ENCODE measurements at regions not wholly inside any gene's neighbourhood (a gene's known extent, or its start where the extent isn't known, plus 50 kb on each side); places are given as distances from the start of the nearest gene placed in this dataset.
A peak's percentile ranks its signal among the peaks of the same experiment; 100 is the strongest.

DNA sequence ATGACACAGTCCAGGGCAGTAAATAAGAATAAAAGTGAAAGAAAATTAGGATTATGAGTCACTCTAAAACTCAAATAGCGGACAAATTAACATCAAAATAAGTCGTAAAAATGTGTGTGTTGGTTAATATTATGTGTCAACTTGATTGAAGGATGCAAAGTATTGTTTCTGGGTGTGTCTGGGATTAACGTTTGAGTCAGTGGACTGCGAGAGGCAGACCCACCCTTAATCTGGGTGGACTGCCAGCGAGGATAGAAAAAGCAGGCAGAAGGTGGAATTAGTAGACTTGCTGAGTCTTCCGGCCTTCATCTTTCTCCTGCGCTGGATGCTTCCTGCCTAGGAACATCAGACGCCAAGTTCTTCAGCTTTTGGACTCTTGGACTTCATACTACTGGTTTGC is 324.3 kb upstream of the PCDH10 start:
- ATAC-seq (ENCODE audit: insufficient read depth, low read depth) (no peak), DNase-seq (no peak)
- H3K4me2 ChIP-seq (ENCODE audit: insufficient read depth, low read length), result no peak overlapping the region
- H3K27ac ChIP-seq (ENCODE audit: low read length), result no peak overlapping the region
- no peaks in the 10 kb centered on the region for H3K79me2 ChIP-seq (ENCODE audit: insufficient read depth, low read length)
- H3K4me1 ChIP-seq (ENCODE audit: insufficient read depth, low read length), result no peaks in the 10 kb centered on the region
- H3K9ac ChIP-seq (ENCODE audit: low read depth, low read length), result no peak overlapping the region
- H3K4me3 ChIP-seq (ENCODE audit: low read depth in 1 of 2, low read length in 2 of 2), result no peak overlapping the region
- H4K20me1 ChIP-seq (ENCODE audit: insufficient read depth, low read length), result no peaks in the 10 kb centered on the region
- TF ChIP-seq, protein P1, sequence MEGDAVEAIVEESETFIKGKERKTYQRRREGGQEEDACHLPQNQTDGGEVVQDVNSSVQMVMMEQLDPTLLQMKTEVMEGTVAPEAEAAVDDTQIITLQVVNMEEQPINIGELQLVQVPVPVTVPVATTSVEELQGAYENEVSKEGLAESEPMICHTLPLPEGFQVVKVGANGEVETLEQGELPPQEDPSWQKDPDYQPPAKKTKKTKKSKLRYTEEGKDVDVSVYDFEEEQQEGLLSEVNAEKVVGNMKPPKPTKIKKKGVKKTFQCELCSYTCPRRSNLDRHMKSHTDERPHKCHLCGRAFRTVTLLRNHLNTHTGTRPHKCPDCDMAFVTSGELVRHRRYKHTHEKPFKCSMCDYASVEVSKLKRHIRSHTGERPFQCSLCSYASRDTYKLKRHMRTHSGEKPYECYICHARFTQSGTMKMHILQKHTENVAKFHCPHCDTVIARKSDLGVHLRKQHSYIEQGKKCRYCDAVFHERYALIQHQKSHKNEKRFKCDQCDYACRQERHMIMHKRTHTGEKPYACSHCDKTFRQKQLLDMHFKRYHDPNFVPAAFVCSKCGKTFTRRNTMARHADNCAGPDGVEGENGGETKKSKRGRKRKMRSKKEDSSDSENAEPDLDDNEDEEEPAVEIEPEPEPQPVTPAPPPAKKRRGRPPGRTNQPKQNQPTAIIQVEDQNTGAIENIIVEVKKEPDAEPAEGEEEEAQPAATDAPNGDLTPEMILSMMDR (IDR thresholded peaks at IDR 0.05; ENCODE audit: borderline replicate concordance, extremely low read depth, low read length, poor library complexity, severe bottlenecking), result no peak
- no peak for TF ChIP-seq EZH2 (IDR thresholded peaks at IDR 0.05; ENCODE audit: borderline replicate concordance, low read depth, low read length, severe bottlenecking)
- no peaks in the 10 kb centered on the region for H3K27me3 ChIP-seq (ENCODE audit: insufficient read depth, low read length, poor library complexity)
- no peaks in the 10 kb centered on the region for H3K9me3 ChIP-seq (ENCODE audit: insufficient read depth, low read length, severe bottlenecking)
- H2AFZ ChIP-seq (ENCODE audit: low read depth, low read length), result no peak overlapping the region; the same call in 1 of the 2 replicates
- no peaks in the 10 kb centered on the region for H3K36me3 ChIP-seq (ENCODE audit: insufficient read depth, low read length)

DNA sequence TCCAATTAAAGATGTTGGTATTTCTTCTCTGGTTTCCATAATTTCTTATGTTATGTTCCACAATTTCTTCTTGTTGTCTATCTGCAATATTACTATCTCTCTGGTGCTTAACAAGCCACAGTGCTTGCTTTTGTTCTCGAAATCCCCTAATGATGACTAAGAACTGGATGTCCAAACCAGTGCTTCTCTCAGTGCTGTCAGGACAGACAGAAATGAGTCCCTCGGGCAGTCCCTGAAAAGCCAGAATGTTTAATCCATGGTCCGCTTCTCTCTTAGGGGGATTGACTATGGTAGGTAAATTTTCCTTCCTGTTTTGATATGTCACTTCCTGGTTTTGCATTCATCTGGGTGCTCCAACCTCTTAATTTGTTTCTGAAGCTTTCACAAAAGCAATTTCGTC is 321.6 kb upstream of the PCDH10 start:
- peak overlapping the region; percentile 50 for H2AFZ ChIP-seq (ENCODE audit: low read depth, low read length)
- DNase-seq (no peak), ATAC-seq (ENCODE audit: insufficient read depth, low read depth) (no peak)
- H3K27ac ChIP-seq (ENCODE audit: low read length), result no peak overlapping the region
- no peak overlapping the region for H3K9ac ChIP-seq (ENCODE audit: low read depth, low read length)
- no peaks in the 10 kb centered on the region for H3K79me2 ChIP-seq (ENCODE audit: insufficient read depth, low read length)
- no peak overlapping the region for H3K4me3 ChIP-seq (ENCODE audit: low read depth in 1 of 2, low read length in 2 of 2)
- H3K27me3 ChIP-seq (ENCODE audit: insufficient read depth, low read length, poor library complexity), result no peaks in the 10 kb centered on the region
- H3K36me3 ChIP-seq (ENCODE audit: insufficient read depth, low read length), result no peaks in the 10 kb centered on the region
- H3K4me1 ChIP-seq (ENCODE audit: insufficient read depth, low read length), result no peaks in the 10 kb centered on the region
- H3K4me2 ChIP-seq (ENCODE audit: insufficient read depth, low read length), result no peak overlapping the region
- H4K20me1 ChIP-seq (ENCODE audit: insufficient read depth, low read length), result no peaks in the 10 kb centered on the region
- TF ChIP-seq EZH2 (IDR thresholded peaks at IDR 0.05; ENCODE audit: borderline replicate concordance, low read depth, low read length, severe bottlenecking), result no peak
- TF ChIP-seq, protein P1 (IDR thresholded peaks at IDR 0.05; ENCODE audit: borderline replicate concordance, extremely low read depth, low read length, poor library complexity, severe bottlenecking), result no peak
- no peaks in the 10 kb centered on the region for H3K9me3 ChIP-seq (ENCODE audit: insufficient read depth, low read length, severe bottlenecking)

DNA sequence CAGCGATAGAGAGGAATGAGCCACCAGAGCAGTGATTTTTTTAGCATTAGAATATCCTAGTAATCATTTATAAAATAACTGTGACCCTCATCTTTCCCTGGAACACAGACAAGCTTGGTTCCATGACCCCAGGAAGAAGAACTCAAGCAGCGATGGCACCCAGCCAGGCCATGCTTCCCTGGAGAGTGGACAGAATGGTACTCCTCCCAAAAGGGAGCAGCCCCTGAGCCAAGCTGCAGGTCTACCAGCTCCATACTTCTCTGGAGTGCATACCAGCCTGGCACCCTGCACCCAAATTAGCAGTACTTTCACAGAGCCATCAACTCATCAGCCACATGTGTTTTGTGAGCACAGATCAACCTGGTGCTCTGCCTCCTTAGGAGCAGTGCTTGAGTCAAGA is 310.9 kb upstream of the PCDH10 start:
- Histone ChIP-seq H3K36me3 (ENCODE audit: insufficient read depth, low read length) (no peaks in the 10 kb centered on the region), H3K4me3 (ENCODE audit: low read depth in 1 of 2, low read length in 2 of 2) (no peak overlapping the region), H3K4me1 (ENCODE audit: insufficient read depth, low read length) (no peaks in the 10 kb centered on the region), H2AFZ (ENCODE audit: low read depth, low read length) (no peak overlapping the region), H3K79me2 (ENCODE audit: insufficient read depth, low read length) (no peaks in the 10 kb centered on the region), H3K27ac (ENCODE audit: low read length) (no peak overlapping the region), H3K9ac (ENCODE audit: low read depth, low read length) (no peak overlapping the region), H3K9me3 (ENCODE audit: insufficient read depth, low read length, severe bottlenecking) (peaks cover 24% of the 10 kb centered on the region), H3K4me2 (ENCODE audit: insufficient read depth, low read length) (no peak overlapping the region), H4K20me1 (ENCODE audit: insufficient read depth, low read length) (no peaks in the 10 kb centered on the region), H3K27me3 (ENCODE audit: insufficient read depth, low read length, poor library complexity) (no peaks in the 10 kb centered on the region)
- TF ChIP-seq, protein P1 (IDR thresholded peaks at IDR 0.05; ENCODE audit: borderline replicate concordance, extremely low read depth, low read length, poor library complexity, severe bottlenecking), result no peak
- no peak for TF ChIP-seq EZH2 (IDR thresholded peaks at IDR 0.05; ENCODE audit: borderline replicate concordance, low read depth, low read length, severe bottlenecking)
- DNase-seq, result no peak
- no peak for ATAC-seq (ENCODE audit: insufficient read depth, low read depth)

DNA sequence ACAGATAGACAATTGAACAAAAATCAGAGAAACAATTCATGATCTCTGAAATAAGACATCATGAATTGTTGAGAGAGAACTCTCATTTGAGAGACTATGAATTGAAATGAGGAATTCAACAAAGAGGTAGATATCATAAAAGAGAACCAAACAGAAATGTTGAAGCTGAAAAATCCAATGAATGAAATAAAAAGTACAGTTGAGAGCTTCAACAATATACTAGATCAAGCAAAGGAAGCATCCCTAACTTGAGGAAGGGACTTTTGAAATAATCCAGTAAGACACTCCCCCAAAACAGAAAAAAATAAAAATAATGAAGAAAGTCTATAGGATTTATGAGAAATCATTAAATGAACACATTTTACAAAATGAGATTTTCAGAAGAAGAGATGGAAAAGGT is 310.0 kb upstream of the PCDH10 start:
- Histone ChIP-seq H4K20me1 (ENCODE audit: insufficient read depth, low read length) (no peaks in the 10 kb centered on the region), H3K9me3 (ENCODE audit: insufficient read depth, low read length, severe bottlenecking) (peaks cover 24% of the 10 kb centered on the region), H3K4me1 (ENCODE audit: insufficient read depth, low read length) (no peaks in the 10 kb centered on the region), H3K4me2 (ENCODE audit: insufficient read depth, low read length) (no peak overlapping the region), H3K9ac (ENCODE audit: low read depth, low read length) (no peak overlapping the region), H3K36me3 (ENCODE audit: insufficient read depth, low read length) (no peaks in the 10 kb centered on the region), H2AFZ (ENCODE audit: low read depth, low read length) (no peak overlapping the region), H3K27me3 (ENCODE audit: insufficient read depth, low read length, poor library complexity) (no peaks in the 10 kb centered on the region), H3K27ac (ENCODE audit: low read length) (no peak overlapping the region), H3K79me2 (ENCODE audit: insufficient read depth, low read length) (no peaks in the 10 kb centered on the region), H3K4me3 (ENCODE audit: low read depth in 1 of 2, low read length in 2 of 2) (no peak overlapping the region)
- TF ChIP-seq EZH2 (IDR thresholded peaks at IDR 0.05; ENCODE audit: borderline replicate concordance, low read depth, low read length, severe bottlenecking), result no peak
- TF ChIP-seq, protein P1 (IDR thresholded peaks at IDR 0.05; ENCODE audit: borderline replicate concordance, extremely low read depth, low read length, poor library complexity, severe bottlenecking), result no peak
- DNase-seq (no peak), ATAC-seq (ENCODE audit: insufficient read depth, low read depth) (no peak)
